SK-N-SH treated with all-trans-retinoic acid at 6 μM for 48 hours (cell line): ENCODE measurements at regions not wholly inside any gene's neighbourhood (a gene's known extent, or its start where the extent isn't known, plus 50 kb on each side); places are given as distances from the start of the nearest gene placed in this dataset.

Source experiments
- ATAC-seq: fragments of 200-7000 bp; cut with Tn5 transposase; 3 replicates; pipeline ENCODE4 v1.9.1; 2020; ENCODE audit warnings: mild to moderate bottlenecking, moderate library complexity
- ARNTL ChIP-seq: fragments of 450-650 bp; formaldehyde crosslinking; IDR thresholded peaks from 2 replicates; pipeline ENCODE4 v1.5.0; 2020; ENCODE audit warnings: low read depth, mild to moderate bottlenecking, moderate library complexity, borderline replicate concordance
- BACH2 ChIP-seq: fragments of 250-450 bp; sonication (Bioruptor Pico); IDR thresholded peaks from 2 replicates; pipeline ENCODE4 v1.9.0; 2021; ENCODE audit warnings: mild to moderate bottlenecking, borderline replicate concordance
- CREB5 ChIP-seq: fragments of 250-450 bp; sonication (Bioruptor Pico); IDR thresholded peaks from 2 replicates; pipeline ENCODE4 v1.5.1; 2020; ENCODE audit warnings: low read depth, mild to moderate bottlenecking, moderate library complexity
- CSDC2 ChIP-seq: fragments of 250-450 bp; sonication (Bioruptor Pico); IDR thresholded peaks from 2 replicates; pipeline ENCODE4 v1.5.0; 2020; ENCODE audit warnings: mild to moderate bottlenecking, moderate library complexity
- ESRRG ChIP-seq: fragments of 250-450 bp; sonication (Bioruptor Pico); IDR thresholded peaks from 2 replicates; pipeline ENCODE4 v1.6.1; 2021; ENCODE audit warnings: mild to moderate bottlenecking
- ISL1 ChIP-seq: fragments of 250-450 bp; sonication (Bioruptor Pico); IDR thresholded peaks from 2 replicates; pipeline ENCODE4 v2.1.2; 2022; ENCODE audit warnings: mild to moderate bottlenecking, moderate library complexity
- OSR1 ChIP-seq: fragments of 250-450 bp; sonication (Bioruptor Pico); IDR thresholded peaks from 2 replicates; pipeline ENCODE4 v1.8.0; 2022; ENCODE audit warnings: moderate library complexity, mild to moderate bottlenecking, inconsistent platforms
- PATZ1 ChIP-seq: fragments of 250-450 bp; sonication (Bioruptor Pico); IDR thresholded peaks from 2 replicates; pipeline ENCODE4 v1.8.0; 2020; ENCODE audit warnings: mild to moderate bottlenecking, moderate library complexity, borderline replicate concordance
- PPARA ChIP-seq: fragments of 250-450 bp; sonication (Bioruptor Pico); IDR thresholded peaks from 2 replicates; pipeline ENCODE4 v1.5.0; 2020; ENCODE audit warnings: mild to moderate bottlenecking, borderline replicate concordance
- RARB ChIP-seq: fragments of 250-450 bp; sonication (Bioruptor Pico); IDR thresholded peaks from 2 replicates; pipeline ENCODE4 v1.8.0; 2021; ENCODE audit warnings: mild to moderate bottlenecking, moderate library complexity
- SNAI2 ChIP-seq: fragments of 250-450 bp; sonication (Bioruptor Pico); IDR thresholded peaks from 2 replicates; pipeline ENCODE4 v1.5.0; 2020; ENCODE audit warnings: mild to moderate bottlenecking, moderate library complexity
- TCF4 ChIP-seq: fragments of 250-450 bp; sonication (Bioruptor Pico); IDR thresholded peaks from 2 replicates; pipeline ENCODE4 v1.8.0; 2021; ENCODE audit warnings: mild to moderate bottlenecking, moderate library complexity, borderline replicate concordance
- TOX ChIP-seq: fragments of 250-450 bp; sonication (Bioruptor Pico); IDR thresholded peaks from 2 replicates; pipeline ENCODE4 v1.8.0; 2021; ENCODE audit warnings: mild to moderate bottlenecking, moderate library complexity, borderline replicate concordance
- TSHZ2 ChIP-seq: fragments of 250-450 bp; sonication (Bioruptor Pico); IDR thresholded peaks from 2 replicates; pipeline ENCODE4 v1.5.0; 2020; ENCODE audit warnings: mild to moderate bottlenecking, moderate library complexity
- ZC3H10 ChIP-seq: fragments of 250-450 bp; sonication (Bioruptor Pico); IDR thresholded peaks from 2 replicates; pipeline ENCODE4 v1.5.1; 2021; ENCODE audit warnings: mild to moderate bottlenecking, moderate library complexity
- ZFP3 ChIP-seq: fragments of 250-450 bp; sonication (Bioruptor Pico); IDR thresholded peaks from 2 replicates; pipeline ENCODE4 v1.5.0; 2020; ENCODE audit warnings: mild to moderate bottlenecking, moderate library complexity
- ZFP30 ChIP-seq: fragments of 450-650 bp; formaldehyde crosslinking; IDR thresholded peaks from 2 replicates; pipeline ENCODE4 v1.5.0; 2022; ENCODE audit warnings: mild to moderate bottlenecking, moderate library complexity
- ZNF565 ChIP-seq: fragments of 450-650 bp; formaldehyde crosslinking; conservative IDR thresholded peaks from 2 replicates; pipeline ENCODE4 v1.5.0; 2020; ENCODE audit warnings: low read depth, mild to moderate bottlenecking, moderate library complexity
- ZNF70 ChIP-seq: fragments of 450-650 bp; formaldehyde crosslinking; IDR thresholded peaks from 2 replicates; pipeline ENCODE4 v1.5.0; 2020; ENCODE audit warnings: mild to moderate bottlenecking, moderate library complexity
- ZNF8 ChIP-seq: fragments of 450-650 bp; formaldehyde crosslinking; IDR thresholded peaks from 2 replicates; pipeline ENCODE4 v1.5.0; 2020; ENCODE audit warnings: mild to moderate bottlenecking, moderate library complexity
- TF ChIP-seq, protein P1 (sequence below): fragments of 250-450 bp; sonication (Bioruptor Pico); IDR thresholded peaks from 2 replicates; pipeline ENCODE4 v1.5.1; 2021; ENCODE audit warnings: mild to moderate bottlenecking, moderate library complexity
- TF ChIP-seq, protein P2 (sequence below): fragments of 250-450 bp; sonication (Bioruptor Pico); IDR thresholded peaks from 2 replicates; pipeline ENCODE4 v1.8.0; 2021; ENCODE audit warnings: low read depth, mild to moderate bottlenecking, moderate library complexity, borderline replicate concordance

DNA sequence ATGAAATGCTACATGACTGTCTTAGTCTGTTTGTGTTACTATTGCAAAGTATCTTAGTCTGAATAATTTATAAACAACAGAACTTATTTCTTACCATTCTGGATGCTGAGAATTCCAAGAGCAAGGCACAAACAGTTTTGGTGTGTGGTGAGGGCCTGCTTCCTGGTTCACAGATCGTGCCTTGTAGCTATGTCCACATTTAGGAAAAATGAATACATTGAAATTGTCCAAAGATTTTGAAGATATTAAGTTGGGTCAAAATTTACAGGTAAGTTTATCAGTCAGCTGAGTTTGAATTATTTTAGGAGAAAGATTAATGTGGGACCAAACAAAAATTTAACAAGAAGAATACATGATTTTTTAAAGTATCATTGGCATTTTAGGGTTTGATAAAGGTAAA is 293.5 kb downstream of the LTN1 start:
- TF ChIP-seq ZNF565 (CRISPR knock-in tag): no peak
- no peak for TF ChIP-seq CSDC2 (CRISPR knock-in tag)
- TF ChIP-seq ARNTL (CRISPR knock-in tag): no peak
- no peak for TF ChIP-seq PPARA (CRISPR knock-in tag)
- no peak for TF ChIP-seq ESRRG
- TF ChIP-seq ZNF70 (CRISPR knock-in tag): no peak
- no peak for ATAC-seq

DNA sequence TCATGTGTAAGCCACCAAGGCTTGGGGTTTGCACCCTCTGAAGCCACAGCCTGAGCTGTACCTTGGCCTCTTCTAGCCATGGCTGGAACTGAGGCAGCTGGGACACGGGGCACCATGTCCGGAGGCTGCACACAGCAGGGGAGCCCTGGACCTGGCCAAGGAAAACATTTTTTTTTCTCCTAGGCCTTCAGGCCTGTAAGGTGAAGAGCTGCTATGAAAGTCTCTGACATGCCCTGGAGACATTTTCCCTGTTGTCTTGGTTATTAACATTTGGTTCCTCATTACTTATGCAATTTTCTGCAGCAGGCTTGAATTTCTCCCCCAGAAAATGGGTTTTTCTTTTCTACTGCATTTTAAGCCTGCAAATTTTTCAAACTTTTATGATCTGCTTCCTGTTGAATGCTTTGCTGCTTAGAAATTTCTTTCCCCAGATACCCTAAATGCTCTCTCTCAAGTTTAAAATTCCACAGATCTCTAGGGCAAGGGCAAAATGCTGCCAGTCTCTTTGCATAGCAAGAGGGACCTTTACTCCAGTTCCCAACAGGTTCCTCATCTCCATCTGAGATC is 295.8 kb downstream of the LTN1 start:
- no peak for ATAC-seq
- TF ChIP-seq CREB5 (CRISPR knock-in tag) (no peak), ZC3H10 (CRISPR knock-in tag) (no peak), PATZ1 (CRISPR knock-in tag) (no peak), ZFP3 (CRISPR knock-in tag) (no peak), TSHZ2 (CRISPR knock-in tag) (no peak), ZNF8 (CRISPR knock-in tag) (no peak), ISL1 (CRISPR knock-in tag) (no peak), ZFP30 (CRISPR knock-in tag) (no peak), PPARA (CRISPR knock-in tag) (no peak), BACH2 (CRISPR knock-in tag) (no peak), RARB (CRISPR knock-in tag) (no peak), TOX (CRISPR knock-in tag) (no peak), ZNF70 (CRISPR knock-in tag) (no peak), TCF4 (CRISPR knock-in tag) (no peak), ARNTL (CRISPR knock-in tag) (no peak), CSDC2 (CRISPR knock-in tag) (no peak)
- TF ChIP-seq, protein P1, sequence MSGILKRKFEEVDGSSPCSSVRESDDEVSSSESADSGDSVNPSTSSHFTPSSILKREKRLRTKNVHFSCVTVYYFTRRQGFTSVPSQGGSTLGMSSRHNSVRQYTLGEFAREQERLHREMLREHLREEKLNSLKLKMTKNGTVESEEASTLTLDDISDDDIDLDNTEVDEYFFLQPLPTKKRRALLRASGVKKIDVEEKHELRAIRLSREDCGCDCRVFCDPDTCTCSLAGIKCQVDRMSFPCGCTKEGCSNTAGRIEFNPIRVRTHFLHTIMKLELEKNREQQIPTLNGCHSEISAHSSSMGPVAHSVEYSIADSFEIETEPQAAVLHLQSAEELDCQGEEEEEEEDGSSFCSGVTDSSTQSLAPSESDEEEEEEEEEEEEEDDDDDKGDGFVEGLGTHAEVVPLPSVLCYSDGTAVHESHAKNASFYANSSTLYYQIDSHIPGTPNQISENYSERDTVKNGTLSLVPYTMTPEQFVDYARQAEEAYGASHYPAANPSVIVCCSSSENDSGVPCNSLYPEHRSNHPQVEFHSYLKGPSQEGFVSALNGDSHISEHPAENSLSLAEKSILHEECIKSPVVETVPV: no peak
- TF ChIP-seq, all 23 proteins: peak for 0

DNA sequence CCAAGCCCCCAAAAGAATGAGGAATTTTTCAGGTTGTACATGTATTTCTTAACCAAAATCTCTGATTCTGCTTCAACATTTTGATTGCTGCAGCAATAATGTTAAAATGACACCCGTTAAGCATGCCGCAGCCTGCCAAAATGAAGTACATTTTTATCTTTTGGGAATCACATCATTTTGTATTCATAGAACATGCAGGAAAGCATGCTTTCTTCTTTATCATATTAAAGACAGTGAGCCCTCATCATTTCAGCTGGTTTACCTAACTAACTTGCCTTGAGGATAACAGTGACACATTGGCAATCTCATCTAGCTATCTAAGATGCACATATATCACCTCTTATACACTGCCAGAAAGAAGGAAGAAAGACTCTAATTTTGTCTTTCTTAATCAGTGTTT is 299.2 kb downstream of the LTN1 start:
- no peak for ATAC-seq
- TF ChIP-seq ZNF70 (CRISPR knock-in tag) (no peak), TSHZ2 (CRISPR knock-in tag) (no peak), PPARA (CRISPR knock-in tag) (no peak), PATZ1 (CRISPR knock-in tag) (no peak), OSR1 (CRISPR knock-in tag) (no peak), BACH2 (CRISPR knock-in tag) (no peak), CREB5 (CRISPR knock-in tag) (no peak), ESRRG (no peak), TCF4 (CRISPR knock-in tag) (no peak), SNAI2 (CRISPR knock-in tag) (no peak)
- TF ChIP-seq, protein P2, sequence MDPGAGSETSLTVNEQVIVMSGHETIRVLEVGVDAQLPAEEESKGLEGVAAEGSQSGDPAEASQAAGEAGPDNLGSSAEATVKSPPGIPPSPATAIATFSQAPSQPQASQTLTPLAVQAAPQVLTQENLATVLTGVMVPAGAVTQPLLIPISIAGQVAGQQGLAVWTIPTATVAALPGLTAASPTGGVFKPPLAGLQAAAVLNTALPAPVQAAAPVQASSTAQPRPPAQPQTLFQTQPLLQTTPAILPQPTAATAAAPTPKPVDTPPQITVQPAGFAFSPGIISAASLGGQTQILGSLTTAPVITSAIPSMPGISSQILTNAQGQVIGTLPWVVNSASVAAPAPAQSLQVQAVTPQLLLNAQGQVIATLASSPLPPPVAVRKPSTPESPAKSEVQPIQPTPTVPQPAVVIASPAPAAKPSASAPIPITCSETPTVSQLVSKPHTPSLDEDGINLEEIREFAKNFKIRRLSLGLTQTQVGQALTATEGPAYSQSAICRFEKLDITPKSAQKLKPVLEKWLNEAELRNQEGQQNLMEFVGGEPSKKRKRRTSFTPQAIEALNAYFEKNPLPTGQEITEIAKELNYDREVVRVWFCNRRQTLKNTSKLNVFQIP (CRISPR knock-in tag): no peak
